ENCODE measurements at regions not wholly inside any gene's neighbourhood (a gene's known extent, or its start where the extent isn't known, plus 50 kb on each side); places are given as distances from the start of the nearest gene placed in this dataset.

- TF ChIP-seq CTCF (IDR thresholded peaks at IDR 0.05) (no peak), REST (IDR thresholded peaks at IDR 0.05; ENCODE audit: insufficient read depth in 1 of 2, low read depth in 2 of 2, low read length in 1 of 2) (no peak), SIN3A (IDR thresholded peaks at IDR 0.05; ENCODE audit: borderline replicate concordance, insufficient read depth, low read depth, low read length) (no peak), POLR2AphosphoS5 (IDR thresholded peaks at IDR 0.05; ENCODE audit: low read depth, low read length) (no peak)
These were observed 361.6 kb upstream of the NOVA1 start for GRCh38 chr14:26959437-26959836.
